A172 (cell line): ENCODE measurements at regions not wholly inside any gene's neighbourhood (a gene's known extent, or its start where the extent isn't known, plus 50 kb on each side); places are given as distances from the start of the nearest gene placed in this dataset.
A peak's percentile ranks its signal among the peaks of the same experiment; 100 is the strongest.

Experiments
- DNase-seq: peaks from one replicate; pipeline ENCODE4 v3.0.0-alpha.2; 2015; ENCODE audit warnings: low spot score

- DNase-seq = no peak
Observed at GRCh38 chr1:208298593-208299269, 54.5 kb upstream of the PLXNA2 start.

GRCh38 chr1:208300084-208300770, 56.0 kb upstream of the PLXNA2 start:
- no peak for DNase-seq

GRCh38 chr1:208302699-208303238, 58.6 kb upstream of the PLXNA2 start:
- DNase-seq = no peak

GRCh38 chr1:208303743-208304712, 59.8 kb upstream of the PLXNA2 start:
- DNase-seq = no peak

- DNase-seq = no peak
Observed at GRCh38 chr1:208308221-208308620, 64.0 kb upstream of the PLXNA2 start.

- DNase-seq = no peak
Observed at GRCh38 chr1:208309771-208310170, 65.6 kb upstream of the PLXNA2 start.

- no peak for DNase-seq
Observed at GRCh38 chr1:208312706-208313105, 68.5 kb upstream of the PLXNA2 start.

GRCh38 chr1:208314431-208314830, 70.2 kb upstream of the PLXNA2 start:
- DNase-seq = no peak

GRCh38 chr1:208318150-208318734, 74.1 kb upstream of the PLXNA2 start:
- DNase-seq = no peak

GRCh38 chr1:208324005-208324404, 79.8 kb upstream of the PLXNA2 start:
- DNase-seq = no peak

- no peak for DNase-seq
Observed at GRCh38 chr1:208326033-208326432, 81.8 kb upstream of the PLXNA2 start.

GRCh38 chr1:208329300-208329699, 85.1 kb upstream of the PLXNA2 start:
- peak; percentile 52 for DNase-seq

- no peak for DNase-seq
Observed at GRCh38 chr1:208332036-208332773, 88.0 kb upstream of the PLXNA2 start.

- DNase-seq = no peak
Observed at GRCh38 chr1:208332774-208333126, 88.6 kb upstream of the PLXNA2 start.

GRCh38 chr1:208333676-208334075, 89.5 kb upstream of the PLXNA2 start:
- DNase-seq = no peak

GRCh38 chr1:208335371-208336136, 91.4 kb upstream of the PLXNA2 start:
- DNase-seq = no peak

GRCh38 chr1:208336137-208336518, 91.9 kb upstream of the PLXNA2 start:
- DNase-seq = no peak

- DNase-seq = no peak
Observed at GRCh38 chr1:208339911-208340310, 95.7 kb upstream of the PLXNA2 start.

- no peak for DNase-seq
Observed at GRCh38 chr1:208343226-208343625, 99.0 kb upstream of the PLXNA2 start.

- no peak for DNase-seq
Observed at GRCh38 chr1:208344202-208344857, 100.1 kb upstream of the PLXNA2 start.
